GM10266 (cell line): ENCODE measurements at regions not wholly inside any gene's neighbourhood (a gene's known extent, or its start where the extent isn't known, plus 50 kb on each side); places are given as distances from the start of the nearest gene placed in this dataset.

Experiments used
- DNase-seq: peaks from one replicate; pipeline ENCODE4 v3.0.0; 2012; ENCODE audit errors: extremely low spot score
- TF ChIP-seq, protein P1 (sequence below): IDR thresholded peaks from 2 replicates; pipeline ENCODE4 v1.5.1; 2012; ENCODE audit warnings: mild to moderate bottlenecking, low read depth; ENCODE audit not compliant: control insufficient read depth, insufficient read depth; ENCODE audit errors: missing control alignments

DNA sequence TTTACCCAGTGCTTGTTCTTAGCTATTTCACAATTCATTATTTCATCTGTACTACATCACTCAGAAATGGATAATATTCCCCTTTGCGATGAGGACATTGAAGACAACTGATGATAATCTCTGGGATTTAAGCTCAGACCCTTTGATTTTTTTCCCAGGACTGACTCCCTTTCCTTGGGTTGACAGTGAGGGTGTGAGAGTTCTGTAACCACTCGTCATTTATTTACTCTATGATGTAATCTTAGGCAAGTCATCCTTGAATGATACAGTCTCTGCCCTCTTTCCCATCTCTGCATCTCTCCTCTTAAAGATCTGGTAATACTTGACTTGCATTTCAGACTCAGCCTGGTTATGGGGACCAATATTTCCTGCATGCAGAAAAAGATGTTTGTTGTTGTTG lies 1041.7 kb downstream of the AGBL1 start:
- TF ChIP-seq, protein P1, sequence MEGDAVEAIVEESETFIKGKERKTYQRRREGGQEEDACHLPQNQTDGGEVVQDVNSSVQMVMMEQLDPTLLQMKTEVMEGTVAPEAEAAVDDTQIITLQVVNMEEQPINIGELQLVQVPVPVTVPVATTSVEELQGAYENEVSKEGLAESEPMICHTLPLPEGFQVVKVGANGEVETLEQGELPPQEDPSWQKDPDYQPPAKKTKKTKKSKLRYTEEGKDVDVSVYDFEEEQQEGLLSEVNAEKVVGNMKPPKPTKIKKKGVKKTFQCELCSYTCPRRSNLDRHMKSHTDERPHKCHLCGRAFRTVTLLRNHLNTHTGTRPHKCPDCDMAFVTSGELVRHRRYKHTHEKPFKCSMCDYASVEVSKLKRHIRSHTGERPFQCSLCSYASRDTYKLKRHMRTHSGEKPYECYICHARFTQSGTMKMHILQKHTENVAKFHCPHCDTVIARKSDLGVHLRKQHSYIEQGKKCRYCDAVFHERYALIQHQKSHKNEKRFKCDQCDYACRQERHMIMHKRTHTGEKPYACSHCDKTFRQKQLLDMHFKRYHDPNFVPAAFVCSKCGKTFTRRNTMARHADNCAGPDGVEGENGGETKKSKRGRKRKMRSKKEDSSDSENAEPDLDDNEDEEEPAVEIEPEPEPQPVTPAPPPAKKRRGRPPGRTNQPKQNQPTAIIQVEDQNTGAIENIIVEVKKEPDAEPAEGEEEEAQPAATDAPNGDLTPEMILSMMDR: no peak
- DNase-seq: no peak

DNA sequence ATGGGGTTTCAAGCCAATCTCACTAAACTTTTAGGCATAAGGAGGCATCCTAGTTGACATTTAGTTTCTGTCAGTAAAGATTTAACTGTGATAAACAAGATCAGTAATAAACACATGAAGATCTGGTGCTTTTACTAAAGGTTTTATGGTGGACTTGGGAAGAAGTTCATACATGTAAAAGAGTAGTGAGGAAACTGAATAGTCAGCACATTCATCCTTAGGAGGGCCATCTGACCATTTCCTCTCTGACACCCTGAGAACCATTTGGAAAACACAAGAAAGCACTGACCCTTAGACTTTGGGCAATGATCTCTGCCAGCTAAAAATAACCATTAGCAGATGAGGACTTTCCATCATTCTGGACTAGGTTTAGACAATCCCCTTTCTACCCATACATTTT lies 1040.9 kb downstream of the AGBL1 start:
- TF ChIP-seq, protein P1: no peak
- DNase-seq: no peak

DNA sequence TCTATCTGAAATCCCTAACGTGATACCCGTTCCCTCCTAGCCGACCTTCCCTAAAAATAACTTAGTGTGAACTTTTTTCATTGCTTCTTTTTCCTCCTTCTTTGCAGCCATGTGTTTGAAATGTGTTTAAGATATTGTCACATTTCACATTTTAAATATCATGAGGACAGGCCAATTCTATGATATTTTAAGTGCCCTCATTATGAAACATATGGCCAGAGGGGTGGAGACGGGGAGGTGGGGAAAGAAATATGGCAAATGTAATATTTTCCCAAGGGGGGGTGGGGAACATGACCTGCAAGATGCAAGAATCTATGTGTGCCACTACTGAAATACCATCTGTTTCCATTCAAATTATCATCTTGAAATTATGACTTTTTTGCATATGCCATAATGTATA lies 1039.2 kb downstream of the AGBL1 start:
- DNase-seq: no peak
- TF ChIP-seq, protein P1: no peak

DNA sequence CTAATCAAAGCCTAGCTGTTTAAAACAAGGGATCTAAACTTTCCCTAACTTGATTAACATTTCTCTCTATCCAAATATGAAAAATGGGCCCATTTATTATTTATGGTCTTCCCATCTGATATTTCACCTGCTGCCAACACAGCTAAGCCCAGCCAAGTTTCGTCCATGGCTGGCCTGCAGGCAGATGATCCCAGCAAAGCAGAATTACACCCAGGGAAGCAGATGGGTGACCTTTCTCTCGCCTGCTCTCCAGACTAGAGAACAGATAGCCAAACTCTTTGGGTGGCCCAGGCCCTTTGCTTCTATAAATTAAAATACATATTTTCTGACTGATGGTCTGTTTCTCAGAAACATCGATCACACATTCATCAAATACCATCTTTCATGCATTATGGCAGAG lies 1038.8 kb downstream of the AGBL1 start:
- TF ChIP-seq, protein P1: no peak
- DNase-seq: no peak

DNA sequence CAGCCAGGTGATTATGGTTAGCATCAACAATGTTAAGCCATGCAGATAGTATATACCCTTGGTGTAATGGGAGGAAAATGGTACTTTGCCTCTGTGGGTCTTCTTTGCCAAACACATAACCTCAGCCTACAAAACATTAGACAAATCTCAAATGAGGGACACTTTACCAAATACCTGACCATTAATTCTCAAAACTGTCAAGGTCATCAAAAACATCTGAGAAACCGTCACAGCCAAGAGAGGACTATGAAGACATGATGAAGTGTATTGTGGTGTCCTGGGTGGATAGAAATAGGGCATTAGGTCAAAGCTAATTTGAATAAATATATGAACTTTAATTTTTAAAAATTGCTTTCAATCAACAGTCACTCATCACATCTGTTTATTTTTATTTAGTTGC lies 1036.1 kb downstream of the AGBL1 start:
- DNase-seq: no peak
- TF ChIP-seq, protein P1: no peak

DNA sequence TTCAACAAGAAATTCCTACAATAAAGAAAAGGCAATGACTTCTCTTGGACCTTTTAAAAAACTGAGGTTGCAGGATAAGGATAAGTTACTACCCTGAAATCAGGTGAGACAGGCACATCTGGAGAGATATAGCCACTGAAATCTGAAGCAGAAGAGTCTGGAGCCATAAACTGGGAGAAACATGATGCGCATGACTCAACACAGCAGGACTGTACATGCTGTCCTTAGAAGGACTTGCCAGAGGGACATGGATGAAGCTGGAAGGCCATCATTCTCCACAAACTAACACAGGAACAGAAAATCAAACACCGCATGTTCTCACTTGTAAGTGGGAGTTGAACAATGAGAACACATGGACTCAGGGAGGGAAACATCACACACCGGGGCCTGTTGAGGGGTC lies 1020.2 kb downstream of the AGBL1 start:
- no peak for DNase-seq
- TF ChIP-seq, protein P1: no peak

DNA sequence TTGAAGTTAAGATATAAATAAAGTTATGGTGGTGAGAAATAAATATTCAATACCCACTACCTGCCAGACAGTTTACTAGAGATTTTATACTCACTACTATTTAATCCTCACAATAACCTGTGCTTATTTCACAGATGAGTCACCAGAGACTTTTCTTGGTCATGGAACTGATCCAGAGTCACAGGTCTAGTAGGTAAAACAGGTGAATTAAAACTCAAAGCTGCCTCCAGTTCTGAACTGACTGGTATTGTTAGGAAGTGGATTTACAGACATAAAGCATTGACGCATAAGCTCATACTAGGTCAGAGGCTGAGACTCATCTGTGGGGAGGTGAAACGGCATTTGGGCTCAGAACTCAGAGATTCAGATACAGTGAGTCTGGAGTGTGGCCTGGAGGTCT lies 1009.9 kb downstream of the AGBL1 start:
- no peak for DNase-seq
- TF ChIP-seq, protein P1: no peak
